A673 (cell line): ENCODE measurements at regions not wholly inside any gene's neighbourhood (a gene's known extent, or its start where the extent isn't known, plus 50 kb on each side); places are given as distances from the start of the nearest gene placed in this dataset.

Source experiments
- BruUV-seq: library from RNA; stranded (reverse); fragments of 400-500 nt; replicated peaks from 2 replicates; lab custom pipeline; 2021; lab: Mats Ljungman, UMichigan
- CTCF ChIA-PET: fragments of 300-600 bp; sonication (Branson Sonifier 250); formaldehyde crosslinking; loops from one replicate; lab custom pipeline; 2022; ENCODE audit warnings: antibody characterized with exemption; lab: Charles Lee
- POLR2A ChIA-PET: fragments of 300-600 bp; sonication (Branson Sonifier 250); formaldehyde crosslinking; loops from one replicate; lab custom pipeline; 2022; ENCODE audit warnings: antibody characterized with exemption; ENCODE audit not compliant: low non-redundant PET; lab: Charles Lee
- DNase-seq: peaks from one replicate; pipeline ENCODE4 v3.0.0-alpha.2; 2015; ENCODE audit warnings: low spot score
- H3K27ac ChIP-seq: fragments of 200-600 bp; sonication (generic); 2 replicates; pipeline ENCODE4 v1.5.1; 2016; ENCODE audit warnings: mixed run types, low read depth, mild to moderate bottlenecking, mixed read lengths, antibody characterized with exemption, low read length; ENCODE audit not compliant: poor library complexity, severe bottlenecking
- H3K27me3 ChIP-seq: fragments of 200-600 bp; sonication (generic); replicated peaks from 2 replicates; pipeline ENCODE4 v1.6.1; 2017; ENCODE audit warnings: mixed run types, low read depth, mild to moderate bottlenecking, mixed read lengths, antibody characterized with exemption, low read length; ENCODE audit not compliant: insufficient read depth, poor library complexity
- H3K36me3 ChIP-seq: fragments of 200-600 bp; sonication (generic); 2 replicates; pipeline ENCODE4 v1.6.1; 2016; ENCODE audit warnings: mixed run types, mild to moderate bottlenecking, mixed read lengths, antibody characterized with exemption, low read length; ENCODE audit not compliant: insufficient read depth, poor library complexity, severe bottlenecking
- H3K4me1 ChIP-seq: fragments of 200-600 bp; sonication (generic); 2 replicates; pipeline ENCODE4 v1.6.1; 2017; ENCODE audit warnings: mixed run types, mild to moderate bottlenecking, mixed read lengths, antibody characterized with exemption, low read length; ENCODE audit not compliant: insufficient read depth, poor library complexity, severe bottlenecking
- H3K4me3 ChIP-seq: fragments of 200-600 bp; sonication (generic); 2 replicates; pipeline ENCODE4 v1.5.1; 2016; ENCODE audit warnings: low read depth, mixed run types, mild to moderate bottlenecking, mixed read lengths, low read length; ENCODE audit not compliant: poor library complexity, severe bottlenecking
- H3K9me3 ChIP-seq: fragments of 200-600 bp; sonication (generic); 2 replicates; pipeline ENCODE4 v1.6.1; 2016; ENCODE audit warnings: mixed run types, low read depth, mild to moderate bottlenecking, mixed read lengths, antibody characterized with exemption, low read length; ENCODE audit not compliant: poor library complexity, severe bottlenecking
- CTCF ChIP-seq: fragments of 300-800, 200-600 bp; sonication (generic); conservative IDR thresholded peaks from 2 replicates; pipeline ENCODE4 v1.5.1; 2017; ENCODE audit warnings: low read depth, mild to moderate bottlenecking, antibody characterized with exemption, low read length, moderate library complexity, mixed read lengths
- EZH2 ChIP-seq: fragments of 200-600 bp; sonication (generic); IDR thresholded peaks from 2 replicates; pipeline ENCODE4 v1.6.1; 2017; ENCODE audit warnings: borderline replicate concordance, low read depth, mild to moderate bottlenecking, mixed read lengths, antibody characterized with exemption, low read length; ENCODE audit not compliant: poor library complexity, severe bottlenecking
- intact Hi-C: fragments of 100-400 bp; cut with micrococcal nuclease; formaldehyde crosslinking; loops from one replicate; pipeline ENCODE4 v1.10.0; 2022; ENCODE audit not compliant: unreplicated experiment

- H3K27me3 ChIP-seq, result no peaks in the 10 kb centered on the region
- TF ChIP-seq EZH2, result no peak
- no peak for TF ChIP-seq CTCF
- H3K27ac ChIP-seq, result no peak overlapping the region
- H3K4me3 ChIP-seq, result no peak overlapping the region
- H3K9me3 ChIP-seq, result no peaks in the 10 kb centered on the region
- DNase-seq, result no peak
- H3K4me1 ChIP-seq, result no peaks in the 10 kb centered on the region
- H3K36me3 ChIP-seq, result no peaks in the 10 kb centered on the region
- POLR2A ChIA-PET, result no interaction called here
- BruUV-seq, result no TSS peak
- CTCF ChIA-PET, result no interaction called here
- intact Hi-C loops, result no loop called here
Measured at GRCh38 chr1:220999872-221000863, 120.9 kb downstream of the HLX start.

- POLR2A ChIA-PET, result no interaction called here
- no TSS peak for BruUV-seq
- Histone ChIP-seq H3K27ac (no peak overlapping the region), H3K4me3 (no peak overlapping the region), H3K27me3 (no peaks in the 10 kb centered on the region), H3K9me3 (no peaks in the 10 kb centered on the region), H3K36me3 (no peaks in the 10 kb centered on the region), H3K4me1 (no peaks in the 10 kb centered on the region)
- CTCF ChIA-PET, result no interaction called here
- no peak for DNase-seq
- TF ChIP-seq CTCF (no peak), EZH2 (no peak)
- intact Hi-C loops, result no loop called here
Measured at GRCh38 chr1:221001167-221001566, 121.9 kb downstream of the HLX start.

GRCh38 chr1:221002601-221003000 lies 123.4 kb downstream of the HLX start:
- Histone ChIP-seq H3K4me3 (no peak overlapping the region), H3K36me3 (no peaks in the 10 kb centered on the region), H3K4me1 (no peaks in the 10 kb centered on the region), H3K9me3 (no peaks in the 10 kb centered on the region), H3K27me3 (no peaks in the 10 kb centered on the region), H3K27ac (no peak overlapping the region)
- no peak for DNase-seq
- ChIA-PET CTCF (no interaction called here), POLR2A (no interaction called here)
- intact Hi-C loops, result no loop called here
- no peak for TF ChIP-seq CTCF
- no peak for TF ChIP-seq EZH2
- no TSS peak for BruUV-seq
